Heart left ventricle (tissue), 16 donors: ENCODE measurements at regions not wholly inside any gene's neighbourhood (a gene's known extent, or its start where the extent isn't known, plus 50 kb on each side); places are given as distances from the start of the nearest gene placed in this dataset.

Experiments
- ATAC-seq, 4 donors: fragments of 200-7000 bp; cut with Tn5 transposase; one replicate each; pipeline ENCODE4 v1.9.1; 2020 to 2022; ENCODE audit warnings: moderate library complexity in 4 of 4, mild to moderate bottlenecking in 3 of 4, moderate number of reproducible peaks in 1 of 4
- DNase-seq, 5 donors: peaks; one replicate each; pipeline ENCODE4 v3.0.0-alpha.2; 2020
- H3K27ac ChIP-seq, 12 donors: fragments of 200-600 bp; sonication (generic) in 4 of 12; one replicate each; pipeline versions ENCODE4 v1.5.0 to v1.8.0; 2016 to 2022; ENCODE audit warnings: mild to moderate bottlenecking in 2 of 12
- H3K27me3 ChIP-seq, 9 donors: fragments of 200-600 bp; sonication (generic) in 2 of 9; one replicate each; pipeline versions ENCODE4 v1.5.1 to v1.8.0; 2016 to 2022; ENCODE audit warnings: mild to moderate bottlenecking in 3 of 9
- H3K36me3 ChIP-seq, 9 donors: fragments of 200-600 bp; sonication (generic) in 2 of 9; one replicate each; pipeline versions ENCODE4 v1.5.0 to v1.8.0; 2018 to 2022; ENCODE audit warnings: mild to moderate bottlenecking in 2 of 9
- H3K4me1 ChIP-seq, 12 donors: fragments of 200-600 bp; sonication (generic) in 4 of 12; one replicate each; pipeline versions ENCODE4 v1.5.0 to v1.8.0; 2016 to 2022; ENCODE audit warnings: mild to moderate bottlenecking in 3 of 12
- H3K4me3 ChIP-seq, 12 donors: fragments of 200-600 bp; sonication (generic) in 4 of 12; one replicate each; pipeline versions ENCODE4 v1.5.0 to v1.8.0; 2017 to 2022; ENCODE audit warnings: mild to moderate bottlenecking in 9 of 12, moderate library complexity in 4 of 12
- H3K9me3 ChIP-seq, 12 donors: fragments of 200-600 bp; sonication (generic) in 4 of 12; one replicate each; pipeline versions ENCODE4 v1.5.0 to v1.8.0; 2016 to 2022; ENCODE audit warnings: mild to moderate bottlenecking in 1 of 12
- CTCF ChIP-seq, 12 donors: fragments of 200-600 bp; sonication (generic) in 4 of 12; IDR thresholded peaks; one replicate each; pipeline versions ENCODE4 v1.5.0 to v1.8.0; 2018 to 2022; ENCODE audit warnings: antibody characterized with exemption in 12 of 12, mild to moderate bottlenecking in 5 of 12
- POLR2A ChIP-seq, 2 donors: fragments of 450-650 bp; IDR thresholded peaks; one replicate each; pipeline ENCODE4 v1.6.1; 2017; ENCODE audit warnings: antibody characterized with exemption in 2 of 2, mild to moderate bottlenecking in 2 of 2, moderate library complexity in 2 of 2
- WGBS, 4 donors: extraction: QIAGEN DNeasy Blood & Tissue Kit in 2 of 4; methylation state at CpG; one replicate each; pipeline versions ENCODE4 v1.1.5 to v1.1.7; 2013 to 2018; 5-methylcytosine and 5-hydroxymethylcytosine counted together
- intact Hi-C, 10 donors: fragments of 100-400 bp; cut with DNase I; formaldehyde crosslinking; loops; one replicate each; pipeline versions ENCODE4 v1.11.1 to v1.14.2; 2022
- donor health status: ischemic (EF 13 %, LVEDD 7.1; RV severe dilation, severe dysfunction).
- donor health status: healthy with polysubstance abuse.
- donor health status: DM: no; HTN: yes; CAD: no.
- donor health status: DM: no; HTN: no; CAD: no.
- donor health status: ischemic (EF 25% LVEDD 6.9; RV normal size, moderate dysfunction).
- donor health status: ischemic (EF 25% LVEDD 5.7; RV mildly dilated, moderate dysfunction).
- donor health status: healthy.
- donor health status: DM: yes; HTN: yes; CAD: no.
- donor health status: ischemic (EF 35%, LVEDD 5.7; RV mildly dilated, moderate dysfunction).
- donor health status: nonischemic (EF 11% LVEDD 7.7; RV severe dilation, severe dysfunction).
- donor health status: DM: yes; HTN: yes; CAD: no.
- donor health status: PGD.
- donor health status: ischemic (EF 29% LVEDD 5.4; RV normal size, mild dysfunction).
- donor health status: nonischemic (EF 23%, LVEDD 6.1; RV moderate dilation, normal function).

- no peaks in the 10 kb centered on the region for H3K36me3 ChIP-seq
- H3K27me3 ChIP-seq, result no peaks in the 10 kb centered on the region
- H3K27ac ChIP-seq, result no peak overlapping the region
- no peak overlapping the region for H3K4me3 ChIP-seq
- TF ChIP-seq POLR2A (IDR thresholded peaks at IDR 0.05), result no peak
- no peak for TF ChIP-seq CTCF (IDR thresholded peaks at IDR 0.05)
- no peaks in the 10 kb centered on the region for H3K4me1 ChIP-seq
- H3K9me3 ChIP-seq, result no peaks in the 10 kb centered on the region
- DNase-seq (no peak), ATAC-seq (no peak)
- intact Hi-C loops, result no loop called here
These were observed 411.2 kb downstream of the TLL1 start for GRCh38 chr4:166284221-166284620.

- DNase-seq (no peak), ATAC-seq (no peak)
- H3K27me3 ChIP-seq, result no peaks in the 10 kb centered on the region
- H3K4me3 ChIP-seq, result no peak overlapping the region
- no peak overlapping the region for H3K27ac ChIP-seq
- intact Hi-C loops, result no loop called here
- no peaks in the 10 kb centered on the region for H3K4me1 ChIP-seq
- H3K9me3 ChIP-seq, result no peaks in the 10 kb centered on the region
- no peaks in the 10 kb centered on the region for H3K36me3 ChIP-seq
- TF ChIP-seq POLR2A (IDR thresholded peaks at IDR 0.05), result no peak
- no peak for TF ChIP-seq CTCF (IDR thresholded peaks at IDR 0.05)
- 60 to 80% (median 71%) methylated on average over 4 of the region's 4 CpGs for WGBS, 4 donors
These were observed 417.4 kb downstream of the TLL1 start for GRCh38 chr4:166290426-166290825.

- TF ChIP-seq CTCF (IDR thresholded peaks at IDR 0.05), result no peak
- TF ChIP-seq POLR2A (IDR thresholded peaks at IDR 0.05), result no peak
- no peaks in the 10 kb centered on the region for H3K4me1 ChIP-seq
- DNase-seq (no peak), ATAC-seq (no peak)
- 25 to 41% (median 30%) methylated on average over 2 of the region's 2 CpGs for WGBS, 4 donors
- no peaks in the 10 kb centered on the region for H3K27me3 ChIP-seq
- intact Hi-C loops, result no loop called here
- no peak overlapping the region for H3K27ac ChIP-seq
- no peaks in the 10 kb centered on the region for H3K36me3 ChIP-seq
- H3K9me3 ChIP-seq, result no peaks in the 10 kb centered on the region
- H3K4me3 ChIP-seq, result no peak overlapping the region
These were observed 420.5 kb downstream of the TLL1 start for GRCh38 chr4:166293556-166293955.

GRCh38 chr4:166301266-166301665, 428.2 kb downstream of the TLL1 start:
- H3K27me3 ChIP-seq, result no peaks in the 10 kb centered on the region
- no peaks in the 10 kb centered on the region for H3K36me3 ChIP-seq
- DNase-seq, result no peak
- WGBS, 4 donors, result 86 to 92% (median 89%) methylated on average over 6 of the region's 6 CpGs
- no peak for ATAC-seq
- no peak for TF ChIP-seq POLR2A (IDR thresholded peaks at IDR 0.05)
- TF ChIP-seq CTCF (IDR thresholded peaks at IDR 0.05), result no peak
- H3K27ac ChIP-seq, result no peak overlapping the region
- H3K9me3 ChIP-seq, result peaks cover 0 to 5% (median 0%) of the 10 kb centered on the region in 12 donors
- H3K4me3 ChIP-seq, result no peak overlapping the region
- H3K4me1 ChIP-seq, result no peaks in the 10 kb centered on the region
- intact Hi-C loops, result no loop called here
